SK-N-SH treated with all-trans-retinoic acid at 6 μM for 48 hours (cell line): ENCODE measurements at regions not wholly inside any gene's neighbourhood (a gene's known extent, or its start where the extent isn't known, plus 50 kb on each side); places are given as distances from the start of the nearest gene placed in this dataset.

Experiments used
- CREB5 ChIP-seq: fragments of 250-450 bp; sonication (Bioruptor Pico); IDR thresholded peaks from 2 replicates; pipeline ENCODE4 v1.5.1; 2020; ENCODE audit warnings: low read depth, mild to moderate bottlenecking, moderate library complexity
- ISL1 ChIP-seq: fragments of 250-450 bp; sonication (Bioruptor Pico); IDR thresholded peaks from 2 replicates; pipeline ENCODE4 v2.1.2; 2022; ENCODE audit warnings: mild to moderate bottlenecking, moderate library complexity
- OSR1 ChIP-seq: fragments of 250-450 bp; sonication (Bioruptor Pico); IDR thresholded peaks from 2 replicates; pipeline ENCODE4 v1.8.0; 2022; ENCODE audit warnings: moderate library complexity, mild to moderate bottlenecking, inconsistent platforms
- PATZ1 ChIP-seq: fragments of 250-450 bp; sonication (Bioruptor Pico); IDR thresholded peaks from 2 replicates; pipeline ENCODE4 v1.8.0; 2020; ENCODE audit warnings: mild to moderate bottlenecking, moderate library complexity, borderline replicate concordance
- TOX ChIP-seq: fragments of 250-450 bp; sonication (Bioruptor Pico); IDR thresholded peaks from 2 replicates; pipeline ENCODE4 v1.8.0; 2021; ENCODE audit warnings: mild to moderate bottlenecking, moderate library complexity, borderline replicate concordance
- ZFP3 ChIP-seq: fragments of 250-450 bp; sonication (Bioruptor Pico); IDR thresholded peaks from 2 replicates; pipeline ENCODE4 v1.5.0; 2020; ENCODE audit warnings: mild to moderate bottlenecking, moderate library complexity
- ZFP30 ChIP-seq: fragments of 450-650 bp; formaldehyde crosslinking; IDR thresholded peaks from 2 replicates; pipeline ENCODE4 v1.5.0; 2022; ENCODE audit warnings: mild to moderate bottlenecking, moderate library complexity

- TF ChIP-seq ZFP30 (CRISPR knock-in tag) (no peak), PATZ1 (CRISPR knock-in tag) (no peak), OSR1 (CRISPR knock-in tag) (no peak), ZFP3 (no peak), TOX (no peak), CREB5 (no peak), ISL1 (no peak)
Observed at GRCh38 chr5:4857761-4858160, 282.4 kb upstream of the ADAMTS16 start.
